SW480 (cell line): ENCODE measurements at regions not wholly inside any gene's neighbourhood (a gene's known extent, or its start where the extent isn't known, plus 50 kb on each side); places are given as distances from the start of the nearest gene placed in this dataset.
"Not testable (repeated sequence)": the region's sequence is repeated elsewhere in the genome, so short reads cannot be mapped to it uniquely, and the experiment has no call there.

Experiments
- DNase-seq: peaks from one replicate; pipeline ENCODE4 v3.0.0-alpha.2; 2016; ENCODE audit warnings: low spot score

- no peak for DNase-seq
Observed at GRCh38 chr13:68948586-68948985, 1159.0 kb upstream of the ATXN8OS start.

DNA sequence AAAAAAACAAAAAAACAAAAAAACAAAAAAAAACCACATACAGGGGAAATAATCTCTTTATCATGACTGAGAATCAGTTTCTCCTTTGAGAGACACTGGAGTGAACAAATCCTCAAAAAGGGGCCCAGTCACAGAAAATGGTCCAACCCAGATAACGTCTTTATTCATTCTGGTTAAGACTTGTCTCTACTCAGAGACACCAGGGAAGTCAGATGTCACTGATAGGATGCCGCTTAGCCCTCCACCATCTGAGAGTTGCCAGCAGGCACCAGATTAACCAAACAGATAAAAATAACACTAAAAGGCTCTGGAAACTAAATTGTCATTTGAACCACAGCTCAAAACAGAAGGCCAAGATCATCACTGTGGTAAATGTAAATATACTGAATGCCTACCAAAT is 1163.4 kb upstream of the ATXN8OS start:
- DNase-seq: no peak

DNA sequence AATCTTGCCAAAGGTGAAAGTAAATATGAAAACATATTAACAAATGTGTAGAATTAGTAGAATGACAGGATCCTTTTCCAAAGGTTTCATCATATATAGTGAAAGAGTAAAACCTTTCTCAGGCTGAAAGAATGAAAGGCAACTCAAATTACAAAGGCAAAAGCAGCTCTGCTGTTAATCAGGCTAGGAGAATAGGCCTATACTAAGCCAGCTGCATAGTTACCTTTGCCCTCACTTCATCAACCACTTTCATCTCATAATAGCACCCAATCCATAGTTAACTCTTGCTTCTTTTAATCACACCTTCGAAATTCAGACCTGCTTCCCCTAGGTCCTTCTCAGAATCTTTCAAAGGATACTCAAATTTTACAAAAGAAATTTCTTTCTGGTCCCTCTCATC is 1167.6 kb upstream of the ATXN8OS start:
- DNase-seq: peak; percentile 5

DNA sequence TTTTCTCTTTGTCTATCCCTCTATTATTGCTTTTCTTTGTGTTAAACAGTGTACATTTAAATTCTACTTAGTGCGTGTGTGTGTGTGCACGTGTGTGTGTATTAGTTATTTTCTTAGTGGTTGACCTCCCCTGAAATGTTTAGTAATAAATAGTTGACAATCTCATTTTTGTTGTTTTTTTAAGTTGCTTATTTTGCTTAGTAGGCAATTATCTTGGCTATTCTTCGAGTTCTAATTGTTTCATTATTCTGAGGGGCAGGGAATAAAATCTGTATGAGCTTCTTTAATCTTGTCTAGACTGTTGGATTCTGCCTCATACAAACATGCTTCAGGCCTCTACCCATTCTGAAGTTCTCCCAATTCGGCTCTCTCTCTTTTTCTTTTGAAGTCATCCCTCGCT is 1169.0 kb upstream of the ATXN8OS start:
- DNase-seq: no peak

DNA sequence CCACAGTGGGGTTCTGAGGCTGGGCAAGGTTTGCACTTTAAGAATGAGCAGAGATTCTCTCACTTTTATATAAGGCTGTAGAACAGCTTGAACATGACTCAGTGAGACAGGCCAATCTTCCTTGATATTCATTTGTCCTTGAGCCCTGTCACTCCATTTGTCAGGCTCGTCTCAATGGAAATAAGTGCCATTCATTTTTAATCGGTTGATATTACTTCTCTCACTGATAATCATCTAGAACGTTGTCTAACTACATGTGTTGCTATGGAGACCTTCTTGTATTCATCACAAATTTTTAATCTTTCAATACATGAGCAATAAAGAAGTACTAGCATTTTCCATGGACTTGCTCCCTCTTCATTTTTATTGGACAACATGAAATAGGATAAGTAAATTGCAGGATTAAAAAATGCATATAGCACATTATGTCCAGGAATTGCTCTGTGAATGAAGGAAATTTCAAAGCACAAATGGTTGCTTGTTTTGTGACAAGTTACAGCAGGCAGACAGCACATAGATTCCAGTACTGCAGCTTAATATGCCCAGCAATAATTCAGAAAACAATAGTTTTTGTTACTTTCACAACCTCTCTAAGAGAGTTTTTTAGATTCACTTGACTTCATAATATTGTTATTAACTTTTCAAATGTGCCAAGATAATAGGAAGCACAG is 1178.4 kb upstream of the ATXN8OS start:
- no peak for DNase-seq

DNA sequence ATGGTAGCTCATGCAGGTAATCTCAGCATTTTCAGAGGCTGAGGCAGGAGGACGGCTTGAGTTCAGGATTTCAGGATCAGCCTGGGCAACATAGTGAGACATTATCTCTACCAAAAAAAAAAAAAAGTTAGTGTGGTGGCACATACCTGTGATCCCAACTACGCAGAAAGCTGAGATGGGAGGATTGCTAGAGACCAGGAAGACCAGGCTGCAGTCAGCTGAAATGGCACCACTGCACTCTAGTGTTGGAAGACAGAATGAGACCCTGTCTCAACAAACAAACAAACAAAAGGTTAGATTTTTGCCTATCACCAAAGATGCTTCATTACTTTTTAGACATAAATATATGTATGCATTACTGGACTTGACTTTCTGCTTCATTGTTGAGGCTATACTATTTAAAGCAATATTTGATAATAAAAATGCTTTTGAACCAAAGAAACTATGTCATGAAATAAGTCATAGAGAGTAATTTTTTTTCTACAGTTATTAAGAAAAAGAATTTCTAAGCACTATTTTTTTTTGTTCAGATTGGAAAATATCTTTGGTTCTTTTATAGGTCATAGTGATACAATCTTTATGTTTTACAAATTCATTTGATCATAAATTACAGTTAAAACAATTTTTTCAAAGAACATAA is 1180.1 kb upstream of the ATXN8OS start:
- peak; percentile 31 for DNase-seq

- no peak for DNase-seq
Observed at GRCh38 chr13:68923995-68924394, 1183.6 kb upstream of the ATXN8OS start.

GRCh38 chr13:68908879-68909278 is 1198.7 kb upstream of the ATXN8OS start:
- no peak for DNase-seq

DNA sequence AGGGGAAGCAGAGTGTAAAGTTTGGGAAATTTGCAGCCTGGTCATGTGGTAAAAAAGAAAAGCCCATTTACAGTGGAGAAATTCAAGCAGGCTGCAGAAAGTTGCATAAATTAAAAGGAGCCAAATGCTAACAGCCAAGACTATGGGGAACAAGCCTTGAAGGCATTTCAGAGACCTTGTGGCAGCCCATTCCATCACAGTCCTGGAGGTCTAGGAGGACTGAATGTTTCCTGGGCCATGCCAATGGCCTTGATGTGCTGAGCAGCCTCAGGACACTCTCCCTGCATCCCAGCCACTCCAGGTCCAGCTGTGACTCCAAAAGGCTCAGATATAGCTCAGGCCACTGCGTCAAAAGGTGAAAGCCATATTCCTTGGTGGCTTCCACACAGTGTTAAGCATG is 1202.4 kb upstream of the ATXN8OS start:
- no peak for DNase-seq

DNA sequence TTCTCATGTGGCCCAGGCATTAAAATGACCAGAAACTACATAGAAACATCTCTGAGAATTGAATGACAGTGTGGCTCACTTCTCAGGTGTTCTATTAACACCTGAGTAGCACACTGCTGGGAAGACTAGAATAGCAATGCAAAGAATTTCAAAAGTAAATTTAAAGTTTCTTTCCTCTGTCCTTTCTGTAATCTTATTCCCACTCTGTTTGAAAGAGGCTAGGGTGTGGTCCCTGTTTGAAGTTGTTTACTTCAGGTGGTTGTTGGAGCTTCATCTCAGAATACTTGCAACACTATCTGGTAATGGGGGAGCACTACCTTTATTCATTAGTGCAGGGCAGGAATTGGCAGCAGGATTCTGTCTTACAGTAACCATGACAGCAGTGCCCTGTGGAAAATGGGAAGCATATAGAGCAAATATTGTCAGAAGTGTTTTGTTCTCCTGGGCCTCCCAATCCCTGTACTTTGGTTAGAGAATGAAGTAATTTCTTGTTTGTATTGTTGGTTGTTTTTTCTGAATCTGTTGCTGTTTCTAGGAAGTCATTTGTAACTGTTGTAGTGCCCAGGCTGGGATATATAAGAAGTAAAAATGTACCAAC is 1210.2 kb upstream of the ATXN8OS start:
- DNase-seq: no peak

DNA sequence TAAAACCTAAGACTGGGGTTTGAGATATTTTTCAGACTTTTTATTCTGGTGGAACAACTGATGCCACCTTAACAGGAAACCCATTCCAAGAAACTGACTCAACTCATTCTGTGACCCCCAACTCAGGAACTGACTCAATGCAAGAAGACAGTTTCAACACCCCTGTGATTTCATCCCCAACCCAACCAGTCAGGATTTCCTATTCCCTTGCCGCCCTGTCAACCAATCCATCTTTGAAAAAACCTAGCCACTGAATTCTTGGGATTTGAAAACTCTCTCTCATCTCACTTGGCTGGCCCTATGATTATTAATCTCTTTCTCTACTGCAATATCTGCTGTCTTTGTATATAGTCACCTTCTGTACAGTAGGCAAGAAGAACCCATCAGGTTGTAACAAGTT is 1211.9 kb upstream of the ATXN8OS start:
- no peak for DNase-seq

DNA sequence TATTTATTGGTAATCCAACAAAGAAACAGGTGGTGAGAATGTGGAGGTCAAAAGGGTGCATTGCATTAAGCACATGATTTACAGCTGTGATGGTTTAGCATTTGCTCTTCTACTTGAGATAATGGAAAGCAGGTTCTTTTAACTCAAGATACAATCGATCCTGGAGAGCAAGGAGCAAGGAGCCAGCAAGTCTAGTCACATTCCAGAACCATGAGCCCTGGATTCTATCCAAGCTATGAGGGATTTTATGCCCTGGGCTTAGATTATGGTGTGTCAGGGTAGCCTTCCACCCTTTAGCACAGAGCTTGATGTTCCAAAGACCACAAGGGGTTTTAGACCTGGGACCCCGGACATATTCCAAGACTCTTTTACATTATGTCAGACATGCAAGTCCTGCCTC is 1213.9 kb upstream of the ATXN8OS start:
- DNase-seq: not testable (repeated sequence)

- not testable (repeated sequence) for DNase-seq
Observed at GRCh38 chr13:68892596-68892995, 1215.0 kb upstream of the ATXN8OS start.

DNA sequence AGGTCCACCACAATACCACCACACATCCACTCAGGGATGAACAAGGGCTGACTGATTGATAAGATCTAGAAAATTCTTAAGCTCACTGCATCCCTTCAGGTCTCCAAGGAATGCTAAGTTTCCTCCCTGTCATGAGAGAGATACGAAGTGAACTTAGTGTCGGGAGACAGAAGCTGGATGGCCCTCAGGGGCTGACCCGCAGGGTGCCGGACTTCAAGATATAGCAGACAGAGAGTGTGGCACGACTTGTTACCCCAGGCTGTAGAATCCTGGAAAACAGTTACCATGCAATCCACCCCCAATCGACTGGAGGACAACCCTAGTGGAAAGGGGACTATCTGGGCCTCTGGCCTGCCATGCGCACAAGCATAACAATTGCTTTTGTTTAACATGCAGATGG is 1217.5 kb upstream of the ATXN8OS start:
- DNase-seq: not testable (repeated sequence)

- peak; percentile 8 for DNase-seq
Observed at GRCh38 chr13:68888832-68889231, 1218.8 kb upstream of the ATXN8OS start.

GRCh38 chr13:68872338-68872737 is 1235.3 kb upstream of the ATXN8OS start:
- no peak for DNase-seq

DNA sequence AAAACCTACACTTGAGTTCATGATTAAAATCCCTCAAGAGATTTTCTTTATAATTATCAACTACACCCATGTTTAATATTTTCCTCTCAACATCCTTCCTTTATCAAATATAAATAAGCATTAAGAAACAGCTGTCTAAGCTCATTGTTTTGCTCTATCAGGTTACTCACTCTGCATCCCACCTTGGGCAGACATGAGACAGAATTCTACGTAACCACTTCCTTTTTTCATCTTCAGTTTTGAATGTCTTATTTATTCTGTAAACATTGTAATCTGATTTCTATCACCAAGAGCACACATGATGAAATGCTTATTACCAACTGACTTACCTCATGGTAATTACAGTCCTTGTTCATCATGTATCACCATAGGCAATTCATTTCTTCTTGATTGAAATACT is 1256.6 kb upstream of the ATXN8OS start:
- no peak for DNase-seq

GRCh38 chr13:68850160-68850559 is 1257.5 kb upstream of the ATXN8OS start:
- no peak for DNase-seq

DNA sequence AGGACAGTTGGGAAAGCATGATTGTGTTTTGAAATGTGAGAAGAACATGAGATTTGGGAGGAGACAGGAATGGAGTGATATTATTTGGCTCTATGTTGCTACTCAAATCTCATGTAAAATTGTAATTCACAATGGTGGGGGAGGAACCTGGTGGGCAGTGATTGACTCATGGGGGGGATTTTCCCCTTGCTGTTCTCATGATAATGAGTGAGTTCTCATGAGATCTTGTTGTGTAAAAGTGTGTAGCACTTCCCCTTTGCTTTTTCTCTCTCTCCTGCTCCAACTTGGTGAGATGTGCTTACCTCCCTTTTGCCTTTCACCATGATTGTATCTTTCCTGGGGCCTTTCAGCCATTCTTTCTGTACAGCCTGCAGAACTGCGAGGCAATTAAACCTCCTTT is 1261.0 kb upstream of the ATXN8OS start:
- DNase-seq: no peak

GRCh38 chr13:68834375-68834774 is 1273.3 kb upstream of the ATXN8OS start:
- no peak for DNase-seq

- no peak for DNase-seq
Observed at GRCh38 chr13:68816715-68817114, 1290.9 kb upstream of the ATXN8OS start.

DNA sequence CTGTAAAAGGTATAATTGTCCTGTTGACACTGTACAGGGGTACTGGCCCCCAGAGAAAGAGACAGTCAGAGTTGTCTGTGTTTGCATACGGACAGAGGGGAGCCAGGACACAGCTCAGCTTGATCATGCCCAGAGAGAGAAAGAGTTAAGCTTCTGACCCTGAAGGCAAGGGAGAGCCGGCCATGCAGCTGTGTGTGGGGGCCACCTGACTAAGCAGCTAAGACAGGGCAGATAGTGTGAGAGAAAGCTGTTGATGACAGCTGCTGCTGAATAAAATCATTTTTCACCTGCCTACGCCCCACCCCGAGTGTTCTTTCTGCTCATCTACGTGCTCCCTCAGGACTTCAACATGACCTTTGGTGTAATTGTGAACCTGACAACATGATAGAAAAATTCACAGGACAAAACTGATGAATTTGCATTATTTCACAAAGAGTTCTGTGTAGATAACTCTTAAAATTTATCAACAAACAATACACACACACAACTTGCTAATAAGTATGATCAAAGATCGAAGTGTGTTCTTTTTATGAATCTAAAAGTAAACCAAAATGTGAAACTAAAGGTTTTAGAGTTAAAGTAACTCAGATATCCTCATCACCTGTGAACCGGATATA is 1294.3 kb upstream of the ATXN8OS start:
- DNase-seq: no peak

DNA sequence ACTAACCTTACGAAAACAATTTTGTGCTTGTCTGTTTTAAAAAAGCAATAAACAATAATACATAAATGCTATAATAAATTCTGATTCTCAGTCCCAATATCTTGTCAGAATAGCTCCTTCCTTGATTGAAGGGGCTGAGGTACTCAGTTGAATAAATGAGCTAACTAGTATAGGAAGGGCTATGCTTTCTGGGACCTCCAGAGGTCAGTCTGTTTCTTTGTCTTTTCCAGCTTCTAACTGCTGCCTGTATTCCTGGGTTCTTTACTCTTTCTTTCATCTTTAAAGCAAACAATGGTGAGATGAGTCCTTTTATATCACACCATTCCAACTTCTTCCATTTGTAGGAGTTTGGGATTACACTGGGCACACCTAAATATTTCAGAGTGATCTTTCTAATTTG is 1297.0 kb upstream of the ATXN8OS start:
- peak; percentile 6 for DNase-seq
